NCI-H510A (cell line): ENCODE measurements at regions not wholly inside any gene's neighbourhood (a gene's known extent, or its start where the extent isn't known, plus 50 kb on each side); places are given as distances from the start of the nearest gene placed in this dataset.

Source experiments
- DNase-seq: peaks from one replicate; lab custom pipeline; 2025; lab: John Stamatoyannopoulos, UW

DNA sequence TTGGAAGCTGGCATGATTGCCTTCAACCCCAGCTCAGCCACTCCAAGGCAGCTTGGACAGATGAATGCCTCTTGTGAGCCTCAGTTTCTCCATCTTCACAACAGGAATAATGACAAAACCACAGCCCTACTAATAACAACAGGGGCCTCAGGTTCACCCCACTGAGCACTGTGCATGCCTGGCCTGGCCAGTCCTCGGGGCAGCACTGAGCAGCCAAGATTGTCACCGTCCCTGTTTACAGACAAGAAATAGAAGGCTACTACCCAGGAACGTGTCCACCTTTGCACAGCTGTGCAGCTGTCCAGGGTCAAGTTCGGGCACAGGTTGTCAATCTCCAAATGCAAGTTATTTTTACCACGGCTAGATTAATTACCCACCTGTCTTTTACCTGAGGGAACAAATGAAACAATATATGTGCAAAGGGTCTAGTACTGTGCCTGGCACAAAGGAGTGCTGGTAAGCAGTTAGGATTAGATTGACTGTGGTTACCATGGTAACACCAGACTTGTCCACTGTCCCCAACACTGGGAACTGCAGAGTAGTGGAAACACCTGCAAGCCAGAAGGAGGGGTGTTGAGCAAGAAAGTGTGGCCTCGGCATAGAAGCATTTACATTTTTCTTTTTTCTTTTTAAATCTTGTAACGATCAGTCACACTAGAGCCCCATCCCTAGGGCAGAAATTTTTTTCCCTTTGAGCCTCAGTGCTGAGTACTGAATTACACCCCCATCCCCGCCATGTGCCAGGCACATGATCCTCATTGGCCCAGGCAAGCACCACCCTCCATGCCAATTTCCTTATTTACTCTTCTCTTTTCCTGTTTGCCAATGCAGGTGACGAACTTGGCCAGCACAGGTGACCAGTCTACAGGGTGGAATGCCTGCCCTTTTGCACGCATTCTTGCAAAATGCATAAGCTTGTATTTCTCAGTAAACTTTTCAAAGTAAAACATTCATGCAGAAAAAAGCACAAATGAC lies 66.3 kb upstream of the SLC6A6 start:
- no peak for DNase-seq

DNA sequence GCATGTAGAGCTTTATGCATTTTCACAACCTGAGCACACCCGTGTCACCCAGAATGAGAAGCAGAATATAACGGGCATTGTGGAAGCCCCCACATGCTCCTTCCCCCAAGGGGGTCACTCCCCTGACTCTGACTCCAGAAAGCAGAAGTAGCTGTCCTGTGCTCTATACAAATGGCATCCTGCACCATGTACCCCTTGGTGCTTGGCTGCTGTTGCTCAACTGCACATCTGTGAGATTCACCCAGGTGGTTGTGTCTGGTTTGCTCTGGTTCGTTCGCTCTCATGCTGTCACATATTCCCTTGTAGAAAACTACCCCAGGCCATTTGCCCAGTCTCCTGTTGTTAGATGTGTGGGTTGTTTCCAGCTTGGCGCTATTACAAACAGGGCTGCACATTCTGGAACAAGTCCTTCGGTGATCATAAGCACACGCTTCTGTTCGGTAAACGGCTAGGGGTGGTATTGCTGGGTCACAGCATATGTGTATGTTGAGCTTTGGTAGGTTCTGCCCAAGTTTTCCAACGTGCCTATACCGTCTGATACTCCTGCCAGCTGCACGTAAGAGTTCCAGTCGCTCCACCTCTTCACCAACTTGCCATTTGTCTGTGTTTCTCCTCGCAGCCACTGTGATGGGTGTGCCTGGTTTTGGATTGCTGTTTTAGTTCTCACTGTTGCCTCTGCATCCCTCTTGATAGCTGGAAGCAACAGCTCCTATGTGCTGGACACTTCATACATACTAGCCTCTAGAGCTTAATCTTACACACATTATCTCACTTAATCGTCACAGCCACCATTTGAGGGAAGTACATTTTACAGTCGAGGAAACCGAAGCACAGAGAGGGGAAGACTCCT lies 65.4 kb upstream of the SLC6A6 start:
- DNase-seq: no peak

GRCh38 chr3:14337828-14338227 lies 64.6 kb upstream of the SLC6A6 start:
- no peak for DNase-seq

DNA sequence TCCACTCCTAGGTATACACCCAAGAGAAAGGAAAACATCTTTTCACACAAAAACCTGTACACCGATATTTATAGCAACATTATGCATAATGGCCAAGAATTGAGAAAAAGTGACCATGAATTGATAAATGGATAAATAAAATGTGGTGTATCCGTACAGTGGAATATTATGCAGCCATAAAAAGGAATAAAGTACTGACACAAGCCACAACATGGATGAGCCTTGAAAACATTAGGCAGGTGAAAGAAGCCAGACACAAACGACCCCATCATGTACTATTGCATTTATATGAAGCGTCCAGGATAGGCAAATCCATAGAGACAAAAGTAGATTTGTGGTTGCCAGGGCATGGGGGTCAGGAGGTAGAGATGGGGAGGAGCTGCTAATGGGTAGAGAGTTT lies 64.2 kb upstream of the SLC6A6 start:
- DNase-seq: no peak

DNA sequence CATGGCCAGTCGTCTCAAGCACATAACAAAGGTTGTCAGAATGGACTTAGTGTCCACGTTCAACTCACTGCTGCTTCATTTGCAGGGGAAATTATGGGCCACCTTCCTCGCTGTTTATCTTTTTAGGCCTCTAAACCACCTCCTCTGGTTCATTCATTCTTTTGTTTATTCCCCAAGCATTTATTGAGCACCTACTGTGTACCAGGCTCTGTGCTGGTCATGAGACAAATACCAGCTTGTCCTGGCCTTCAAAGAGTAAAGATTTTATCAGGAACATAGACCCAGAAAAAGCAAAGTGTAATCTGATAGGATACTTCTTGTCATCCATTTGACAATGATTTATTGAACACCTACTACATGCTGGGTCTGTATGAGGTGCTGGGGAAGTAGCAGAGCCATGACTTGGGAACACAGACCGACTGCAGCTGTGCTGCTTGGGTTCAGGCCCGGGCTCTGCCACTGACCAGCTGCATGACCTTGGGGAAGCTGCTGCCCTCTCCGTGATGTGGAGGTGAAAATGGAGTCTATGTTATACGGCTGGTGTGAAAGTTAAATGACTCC lies 63.4 kb upstream of the SLC6A6 start:
- DNase-seq: no peak

- no peak for DNase-seq
Observed at GRCh38 chr3:14340960-14341708, 61.3 kb upstream of the SLC6A6 start.

DNA sequence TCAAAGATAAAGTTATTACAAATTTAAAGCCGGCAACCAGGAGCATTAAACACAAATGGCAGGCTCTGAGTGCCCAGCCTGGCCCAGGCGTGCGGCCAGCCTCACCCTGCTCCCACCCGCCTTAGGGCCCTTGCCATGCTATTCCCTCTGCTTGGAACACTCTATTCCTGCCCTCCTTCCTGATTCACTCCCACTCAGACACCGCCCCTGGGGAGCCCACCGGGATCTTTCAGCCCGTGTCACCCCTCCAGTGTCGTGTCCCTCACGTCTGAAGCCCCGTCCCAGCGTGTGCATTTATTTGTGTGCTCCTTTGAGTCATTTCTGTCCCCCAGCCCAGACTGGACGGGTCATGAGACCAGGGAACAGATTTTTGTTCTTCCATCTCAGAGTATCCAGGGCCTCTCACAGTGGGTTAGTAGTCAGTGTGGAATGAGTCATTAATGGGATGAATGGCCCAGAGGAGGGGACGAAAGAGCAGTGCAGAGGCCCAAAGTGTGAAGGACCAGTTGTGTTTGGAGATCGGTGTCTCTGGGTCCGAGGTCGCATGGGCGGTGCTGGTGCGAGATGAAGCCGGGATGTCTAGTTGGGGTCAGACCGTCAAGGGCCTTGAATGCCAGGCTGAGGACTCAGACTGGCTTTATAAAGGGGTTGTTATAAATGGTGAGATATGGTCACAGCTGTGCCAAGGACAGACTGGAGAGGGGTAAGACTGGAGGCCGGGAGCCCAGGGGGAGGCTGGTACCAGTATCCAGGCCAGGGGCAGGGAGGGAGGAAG lies 58.9 kb upstream of the SLC6A6 start:
- DNase-seq: no peak

DNA sequence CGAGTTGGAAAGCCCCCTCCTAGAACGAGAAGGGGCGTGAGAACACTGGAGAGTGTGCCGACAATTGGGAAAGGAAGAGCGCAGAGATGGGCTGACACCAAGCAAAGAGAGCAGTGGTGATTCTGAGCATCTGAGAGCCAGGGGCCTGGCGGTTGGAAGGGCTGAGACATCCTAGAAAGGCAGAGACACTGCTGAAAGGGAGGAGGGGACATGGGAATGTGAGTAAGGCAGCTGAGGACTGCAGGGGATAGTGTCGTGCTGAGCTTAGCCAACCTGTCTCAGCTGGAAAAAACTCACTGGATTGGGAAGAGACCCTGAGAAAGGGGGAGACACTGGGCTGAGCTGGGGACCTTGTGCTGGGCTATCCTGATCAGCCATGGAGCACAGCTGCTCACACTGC lies 58.1 kb upstream of the SLC6A6 start:
- DNase-seq: no peak

DNA sequence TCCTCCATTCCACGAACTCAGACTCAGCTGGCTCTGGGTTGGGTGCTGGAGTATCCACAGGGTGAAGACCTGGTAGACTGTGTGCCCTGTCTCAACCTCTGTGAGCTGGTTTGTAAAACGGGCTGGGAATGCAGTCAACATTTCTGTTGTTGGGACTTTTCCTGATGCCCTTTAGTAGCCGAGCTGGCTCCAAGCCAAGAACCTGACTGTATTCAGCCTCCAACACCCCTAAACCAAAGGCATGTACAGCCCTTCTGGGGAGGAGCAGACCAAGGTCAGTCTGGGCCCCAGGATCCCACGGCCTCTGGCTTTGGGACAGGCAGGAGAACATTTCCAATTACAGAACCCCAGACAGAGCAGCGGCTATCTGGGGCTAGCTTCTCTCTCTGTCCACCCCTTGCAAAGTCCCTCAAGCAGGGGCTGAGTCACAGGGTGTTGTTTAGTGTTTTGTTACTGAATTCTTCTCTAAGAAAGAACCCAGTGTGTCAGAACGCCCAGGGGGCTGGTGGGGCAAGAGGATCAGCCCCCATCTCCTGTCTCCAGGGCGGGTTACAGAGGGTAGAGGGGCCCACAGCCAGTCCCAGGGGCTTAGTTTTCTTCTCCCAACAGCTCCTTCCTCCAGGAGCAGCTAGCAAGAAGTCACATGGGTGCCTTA lies 56.8 kb upstream of the SLC6A6 start:
- DNase-seq: no peak

- no peak for DNase-seq
Observed at GRCh38 chr3:14346191-14346590, 56.2 kb upstream of the SLC6A6 start.

DNA sequence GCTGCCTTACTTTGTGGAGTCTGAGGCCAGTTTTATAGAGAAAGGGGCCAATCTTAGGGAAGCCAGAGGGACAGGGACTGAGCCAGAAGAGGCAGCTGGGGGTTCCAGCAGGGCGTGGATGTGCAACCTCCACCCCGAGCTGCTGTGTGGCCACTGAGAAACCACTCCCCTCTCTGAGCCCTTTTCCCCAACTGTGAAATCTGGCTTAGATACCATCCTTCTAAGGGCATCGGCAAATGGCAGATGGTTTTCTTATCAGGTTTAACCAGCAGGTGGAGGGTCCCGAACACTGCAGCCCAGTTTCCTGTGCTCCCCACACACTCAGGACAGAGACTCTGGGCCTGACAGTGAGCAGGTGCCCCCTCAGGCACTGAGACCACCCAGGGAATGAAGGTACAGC lies 55.8 kb upstream of the SLC6A6 start:
- DNase-seq: no peak

DNA sequence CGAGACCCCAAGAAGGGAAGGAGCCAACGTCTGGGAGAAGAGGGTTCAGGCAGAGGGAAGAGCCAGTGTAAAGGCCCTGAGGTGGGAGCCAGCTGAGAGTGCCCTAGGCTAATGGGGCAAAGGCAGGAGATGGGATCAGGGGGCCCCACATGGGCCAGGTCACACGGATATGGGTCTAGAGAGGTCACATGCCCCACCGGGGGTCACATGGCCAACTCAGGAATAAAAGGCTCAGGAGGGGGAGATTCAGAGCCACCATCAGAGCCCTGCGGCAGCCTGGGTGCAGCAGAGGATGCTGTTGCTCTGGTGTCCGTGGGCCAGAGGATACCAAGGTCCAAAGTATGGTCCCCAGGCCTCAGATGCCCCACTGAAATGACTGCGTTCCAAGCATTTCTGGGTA lies 55.3 kb upstream of the SLC6A6 start:
- DNase-seq: no peak

- no peak for DNase-seq
Observed at GRCh38 chr3:14351617-14352001, 50.8 kb upstream of the SLC6A6 start.

DNA sequence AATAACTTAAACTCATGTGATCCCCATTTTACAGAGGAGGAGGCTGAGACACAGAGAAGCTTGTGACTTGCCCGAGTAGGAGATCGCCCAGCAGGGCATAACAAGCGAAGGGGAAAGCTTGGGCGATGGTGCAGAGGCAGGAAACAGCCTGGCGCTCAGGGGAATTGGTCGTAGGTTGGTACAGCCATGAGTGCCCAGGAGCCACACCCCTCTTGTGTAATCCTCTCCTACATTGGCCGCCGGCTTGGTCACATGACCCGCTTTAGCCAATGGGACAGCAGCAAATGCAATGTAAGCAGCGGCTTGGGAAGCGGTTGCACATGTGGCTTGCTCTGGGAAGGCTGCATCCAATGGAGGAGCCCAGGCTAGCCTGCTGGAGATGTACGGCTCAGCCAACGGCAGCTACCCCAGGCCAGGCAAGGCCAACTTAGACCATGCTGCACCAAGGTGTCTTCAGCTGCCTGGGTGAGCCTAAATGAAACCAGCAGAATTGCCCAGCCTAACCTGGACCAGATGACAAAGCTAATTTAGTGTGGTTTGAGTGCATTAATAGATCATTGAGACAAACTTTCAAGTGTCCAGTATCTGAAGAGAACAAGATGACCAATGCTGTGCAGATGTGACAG lies 50.3 kb upstream of the SLC6A6 start:
- DNase-seq: no peak
